ENCODE measurements at regions not wholly inside any gene's neighbourhood (a gene's known extent, or its start where the extent isn't known, plus 50 kb on each side); places are given as distances from the start of the nearest gene placed in this dataset.

DNA sequence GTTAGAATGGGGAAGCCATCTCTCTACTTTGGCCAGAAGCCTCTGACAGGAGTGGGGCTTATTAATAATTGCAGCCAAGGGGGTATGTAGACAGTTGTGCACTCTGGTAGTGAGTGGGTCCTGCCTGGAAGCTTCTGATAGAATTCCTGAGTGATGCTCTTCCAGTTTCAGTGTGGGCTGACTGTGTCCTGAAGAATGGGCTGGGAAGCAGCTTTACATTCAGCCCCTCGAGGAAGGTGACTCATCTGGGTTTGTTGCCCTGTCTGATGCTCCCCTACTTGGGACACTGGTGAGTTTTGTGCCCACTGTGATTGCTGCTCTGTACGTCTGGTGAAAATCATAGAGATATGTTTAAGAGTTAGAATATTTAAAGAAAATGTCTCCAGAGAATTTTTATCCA, 444.7 kb upstream of the RBMS3 start:
- TF ChIP-seq, protein P1, sequence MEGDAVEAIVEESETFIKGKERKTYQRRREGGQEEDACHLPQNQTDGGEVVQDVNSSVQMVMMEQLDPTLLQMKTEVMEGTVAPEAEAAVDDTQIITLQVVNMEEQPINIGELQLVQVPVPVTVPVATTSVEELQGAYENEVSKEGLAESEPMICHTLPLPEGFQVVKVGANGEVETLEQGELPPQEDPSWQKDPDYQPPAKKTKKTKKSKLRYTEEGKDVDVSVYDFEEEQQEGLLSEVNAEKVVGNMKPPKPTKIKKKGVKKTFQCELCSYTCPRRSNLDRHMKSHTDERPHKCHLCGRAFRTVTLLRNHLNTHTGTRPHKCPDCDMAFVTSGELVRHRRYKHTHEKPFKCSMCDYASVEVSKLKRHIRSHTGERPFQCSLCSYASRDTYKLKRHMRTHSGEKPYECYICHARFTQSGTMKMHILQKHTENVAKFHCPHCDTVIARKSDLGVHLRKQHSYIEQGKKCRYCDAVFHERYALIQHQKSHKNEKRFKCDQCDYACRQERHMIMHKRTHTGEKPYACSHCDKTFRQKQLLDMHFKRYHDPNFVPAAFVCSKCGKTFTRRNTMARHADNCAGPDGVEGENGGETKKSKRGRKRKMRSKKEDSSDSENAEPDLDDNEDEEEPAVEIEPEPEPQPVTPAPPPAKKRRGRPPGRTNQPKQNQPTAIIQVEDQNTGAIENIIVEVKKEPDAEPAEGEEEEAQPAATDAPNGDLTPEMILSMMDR (IDR thresholded peaks at IDR 0.05; ENCODE audit: control extremely low read depth, extremely low read depth, low read depth, missing control alignments), result no peak
- no peak for DNase-seq (ENCODE audit: extremely low spot score)
- POLR2A ChIA-PET, result no interaction called here
- CTCF ChIA-PET, result no interaction called here

GRCh38 chr3:28840976-28841376, 439.9 kb upstream of the RBMS3 start:
- no peak for DNase-seq (ENCODE audit: extremely low spot score)
- POLR2A ChIA-PET, result no interaction called here
- TF ChIP-seq, protein P1 (IDR thresholded peaks at IDR 0.05; ENCODE audit: control extremely low read depth, extremely low read depth, low read depth, missing control alignments), result no peak
- CTCF ChIA-PET, result no interaction called here

- ChIA-PET CTCF (no interaction called here), POLR2A (no interaction called here)
- TF ChIP-seq, protein P1 (IDR thresholded peaks at IDR 0.05; ENCODE audit: control extremely low read depth, extremely low read depth, low read depth, missing control alignments), result no peak
- DNase-seq (ENCODE audit: extremely low spot score), result no peak
Observed at GRCh38 chr3:28841441-28841840, 439.4 kb upstream of the RBMS3 start.

GRCh38 chr3:28844298-28845005, 436.4 kb upstream of the RBMS3 start:
- ChIA-PET POLR2A (no interaction called here), CTCF (no interaction called here)
- TF ChIP-seq, protein P1 (IDR thresholded peaks at IDR 0.05; ENCODE audit: control extremely low read depth, extremely low read depth, low read depth, missing control alignments), result no peak
- DNase-seq (ENCODE audit: extremely low spot score), result no peak

- CTCF ChIA-PET, result no interaction called here
- no peak for DNase-seq (ENCODE audit: extremely low spot score)
- POLR2A ChIA-PET, result no interaction called here
- TF ChIP-seq, protein P1 (IDR thresholded peaks at IDR 0.05; ENCODE audit: control extremely low read depth, extremely low read depth, low read depth, missing control alignments), result no peak
Observed at GRCh38 chr3:28845006-28845324, 435.9 kb upstream of the RBMS3 start.

DNA sequence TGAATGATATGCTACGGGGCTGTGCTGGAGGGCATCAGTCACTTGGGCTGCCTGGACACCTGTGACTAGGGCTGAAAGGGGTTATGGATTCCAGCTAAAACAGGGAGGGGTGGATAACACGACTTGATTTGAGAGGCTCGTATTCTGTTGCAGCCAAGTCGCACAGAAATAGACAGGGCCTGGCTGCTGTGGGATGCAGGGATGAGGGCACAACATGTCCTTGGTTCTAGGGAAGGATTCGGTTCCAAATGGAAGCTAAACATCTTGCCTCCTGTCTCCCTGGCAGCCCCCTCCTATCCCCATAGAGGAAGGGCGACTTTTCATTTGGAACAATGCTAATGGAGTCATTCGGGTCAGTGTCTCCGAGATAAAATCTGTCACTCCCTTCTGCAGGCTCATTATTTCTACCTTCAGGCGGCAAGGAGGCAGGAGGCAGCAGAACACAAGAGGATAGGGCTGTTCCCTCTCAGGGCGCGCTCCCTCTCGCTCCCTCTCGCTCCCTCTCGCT, 433.8 kb upstream of the RBMS3 start:
- ChIA-PET POLR2A (no interaction called here), CTCF (no interaction called here)
- TF ChIP-seq, protein P1 (IDR thresholded peaks at IDR 0.05; ENCODE audit: control extremely low read depth, extremely low read depth, low read depth, missing control alignments), result no peak
- no peak for DNase-seq (ENCODE audit: extremely low spot score)
